BE2C (cell line): ENCODE measurements at regions not wholly inside any gene's neighbourhood (a gene's known extent, or its start where the extent isn't known, plus 50 kb on each side); places are given as distances from the start of the nearest gene placed in this dataset.
A peak's percentile ranks its signal among the peaks of the same experiment; 100 is the strongest.

Experiments
- DNase-seq: peaks from one replicate; pipeline ENCODE4 v3.0.0-alpha.2; 2020
- H3K27me3 ChIP-seq: fragments of 250-450 bp; sonication (Bioruptor Pico); 2 replicates; pipeline ENCODE4 v1.5.1; 2020; ENCODE audit warnings: mild to moderate bottlenecking
- H3K36me3 ChIP-seq: fragments of 250-450 bp; sonication (Bioruptor Pico); 2 replicates; pipeline ENCODE4 v1.5.1; 2020; ENCODE audit warnings: mild to moderate bottlenecking
- H3K4me1 ChIP-seq: fragments of 250-450 bp; sonication (Bioruptor Pico); 2 replicates; pipeline ENCODE4 v1.5.1; 2020
- H3K4me3 ChIP-seq: 2 replicates; pipeline ENCODE4 v1.5.1; 2011; ENCODE audit warnings: low read depth, low read length
- H3K9me3 ChIP-seq: fragments of 250-450 bp; sonication (Bioruptor Pico); 2 replicates; pipeline ENCODE4 v1.5.1; 2020
- CTCF ChIP-seq: IDR thresholded peaks from 2 replicates; pipeline ENCODE4 v1.5.1; 2012; ENCODE audit warnings: mild to moderate bottlenecking, low read depth, low read length

- H3K9me3 ChIP-seq: no peaks in the 10 kb centered on the region
- no peak for DNase-seq
- no peaks in the 10 kb centered on the region for H3K36me3 ChIP-seq
- TF ChIP-seq CTCF: no peak
- H3K4me1 ChIP-seq: no peaks in the 10 kb centered on the region
- H3K27me3 ChIP-seq: no peaks in the 10 kb centered on the region
- no peak overlapping the region for H3K4me3 ChIP-seq
Measured at GRCh38 chr15:38975282-38975990, 410.8 kb upstream of the RASGRP1 start.

- no peak for DNase-seq
- Histone ChIP-seq H3K36me3 (no peaks in the 10 kb centered on the region), H3K4me1 (no peaks in the 10 kb centered on the region), H3K4me3 (no peak overlapping the region), H3K9me3 (no peaks in the 10 kb centered on the region), H3K27me3 (no peaks in the 10 kb centered on the region)
- TF ChIP-seq CTCF: peak; percentile 56
Measured at GRCh38 chr15:38991126-38991525, 426.5 kb upstream of the RASGRP1 start.

- H3K27me3 ChIP-seq: no peaks in the 10 kb centered on the region
- no peak for TF ChIP-seq CTCF
- H3K36me3 ChIP-seq: no peaks in the 10 kb centered on the region
- H3K4me1 ChIP-seq: no peaks in the 10 kb centered on the region
- DNase-seq: no peak
- H3K9me3 ChIP-seq: no peaks in the 10 kb centered on the region
- no peak overlapping the region for H3K4me3 ChIP-seq
Measured at GRCh38 chr15:38991701-38992100, 427.1 kb upstream of the RASGRP1 start.

- DNase-seq: no peak
- no peak for TF ChIP-seq CTCF
- Histone ChIP-seq H3K4me3 (no peak overlapping the region), H3K36me3 (no peaks in the 10 kb centered on the region), H3K4me1 (no peaks in the 10 kb centered on the region), H3K9me3 (no peaks in the 10 kb centered on the region), H3K27me3 (no peaks in the 10 kb centered on the region)
Measured at GRCh38 chr15:38992506-38992905, 427.9 kb upstream of the RASGRP1 start.

GRCh38 chr15:38992930-38993329, 428.3 kb upstream of the RASGRP1 start:
- no peaks in the 10 kb centered on the region for H3K36me3 ChIP-seq
- H3K27me3 ChIP-seq: no peaks in the 10 kb centered on the region
- no peaks in the 10 kb centered on the region for H3K4me1 ChIP-seq
- TF ChIP-seq CTCF: no peak
- no peak overlapping the region for H3K4me3 ChIP-seq
- DNase-seq: no peak
- no peaks in the 10 kb centered on the region for H3K9me3 ChIP-seq

- H3K4me1 ChIP-seq: no peaks in the 10 kb centered on the region
- TF ChIP-seq CTCF: no peak
- H3K27me3 ChIP-seq: no peaks in the 10 kb centered on the region
- H3K9me3 ChIP-seq: no peaks in the 10 kb centered on the region
- H3K4me3 ChIP-seq: no peak overlapping the region
- no peaks in the 10 kb centered on the region for H3K36me3 ChIP-seq
- DNase-seq: no peak
Measured at GRCh38 chr15:38994310-38994709, 429.7 kb upstream of the RASGRP1 start.
